Hepatocyte (in vitro differentiated cells): ENCODE measurements at regions not wholly inside any gene's neighbourhood (a gene's known extent, or its start where the extent isn't known, plus 50 kb on each side); places are given as distances from the start of the nearest gene placed in this dataset.

Experiments
- DNase-seq: peaks from one replicate; pipeline ENCODE4 v3.0.0-alpha.2; 2016; ENCODE audit warnings: low spot score
- H2AFZ ChIP-seq: fragments of 200-600 bp; sonication (generic); 2 replicates; pipeline ENCODE4 v1.6.0; 2016; ENCODE audit warnings: antibody characterized with exemption, mild to moderate bottlenecking
- H3K27ac ChIP-seq: fragments of 200-600 bp; sonication (generic); 2 replicates; pipeline ENCODE4 v1.5.1; 2016; ENCODE audit warnings: mild to moderate bottlenecking
- H3K27me3 ChIP-seq: fragments of 200-600 bp; sonication (generic); 2 replicates; pipeline ENCODE4 v1.6.1; 2016
- H3K36me3 ChIP-seq: fragments of 200-600 bp; sonication (generic); replicated peaks from 2 replicates; pipeline ENCODE4 v1.5.1; 2016; ENCODE audit warnings: low read depth; ENCODE audit not compliant: insufficient read depth
- H3K4me1 ChIP-seq: fragments of 200-600 bp; sonication (generic); 2 replicates; pipeline ENCODE4 v1.5.1; 2016; ENCODE audit warnings: mild to moderate bottlenecking, moderate library complexity; ENCODE audit not compliant: insufficient read depth
- H3K4me2 ChIP-seq: fragments of 200-600 bp; sonication (generic); 2 replicates; pipeline ENCODE4 v1.6.0; 2016
- H3K4me3 ChIP-seq: fragments of 200-600 bp; sonication (generic); 2 replicates; pipeline ENCODE4 v1.5.1; 2016; ENCODE audit warnings: mild to moderate bottlenecking
- H3K79me2 ChIP-seq: fragments of 200-600 bp; sonication (generic); 2 replicates; pipeline ENCODE4 v1.6.0; 2017; ENCODE audit warnings: mild to moderate bottlenecking
- H3K9me2 ChIP-seq: fragments of 200-600 bp; sonication (generic); replicated peaks from 2 replicates; pipeline ENCODE4 v1.6.0; 2017; ENCODE audit warnings: mild to moderate bottlenecking; ENCODE audit not compliant: insufficient read depth
- H3K9me3 ChIP-seq: fragments of 200-600 bp; sonication (generic); 2 replicates; pipeline ENCODE4 v1.5.1; 2016; ENCODE audit warnings: low read depth, mild to moderate bottlenecking
- H4K20me1 ChIP-seq: fragments of 200-600 bp; sonication (generic); 2 replicates; pipeline ENCODE4 v1.6.0; 2016; ENCODE audit warnings: mild to moderate bottlenecking; ENCODE audit not compliant: insufficient read depth, poor library complexity, severe bottlenecking
- EZH2 ChIP-seq: fragments of 200-600 bp; sonication (generic); IDR thresholded peaks from 2 replicates; pipeline ENCODE4 v1.6.1; 2016; ENCODE audit warnings: antibody characterized with exemption, mild to moderate bottlenecking, borderline replicate concordance
- EZH2phosphoT487 ChIP-seq: fragments of 200-600 bp; sonication (generic); IDR thresholded peaks from one replicate; pipeline ENCODE4 v1.6.1; 2018; ENCODE audit warnings: antibody characterized with exemption, mild to moderate bottlenecking, low read depth, moderate library complexity; ENCODE audit not compliant: unreplicated experiment, severe bottlenecking
- WGBS: methylation state at CpG from one replicate; pipeline ENCODE4 v1.1.6; 2016; ENCODE audit warnings: low lambda C conversion rate; ENCODE audit errors: missing lambda C conversion rate; 5-methylcytosine and 5-hydroxymethylcytosine counted together
- TF ChIP-seq, protein P1 (sequence below): fragments of 200-600 bp; sonication (generic); IDR thresholded peaks from 2 replicates; pipeline ENCODE4 v1.5.1; 2016; ENCODE audit warnings: antibody characterized with exemption, mild to moderate bottlenecking; ENCODE audit not compliant: poor library complexity

DNA sequence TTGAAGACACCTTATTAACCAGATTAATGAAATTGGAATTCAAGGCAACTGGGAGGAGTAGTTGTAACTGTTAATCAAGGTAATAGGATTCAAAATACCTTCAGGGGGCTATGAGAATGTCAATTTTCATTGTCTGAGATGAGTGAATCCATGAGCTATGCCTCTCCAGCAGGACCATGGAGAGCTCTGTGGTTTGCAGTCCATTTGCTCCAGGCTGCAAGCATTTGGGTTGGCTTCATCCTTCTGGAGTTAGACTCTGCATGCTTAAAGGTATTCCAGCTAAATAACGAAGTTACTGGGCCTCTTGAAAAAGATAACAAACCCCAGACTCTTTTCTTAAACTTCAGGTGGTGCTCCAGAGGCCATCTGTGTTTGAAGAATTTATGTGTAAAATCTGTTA lies 207.1 kb upstream of the SLC8A1 start:
- no peaks in the 10 kb centered on the region for H3K4me1 ChIP-seq
- H3K27ac ChIP-seq: no peak overlapping the region
- H2AFZ ChIP-seq: no peak overlapping the region
- WGBS: 26% methylated on average over 1 of the region's 1 CpG
- no peak overlapping the region for H3K4me3 ChIP-seq
- TF ChIP-seq, protein P1, sequence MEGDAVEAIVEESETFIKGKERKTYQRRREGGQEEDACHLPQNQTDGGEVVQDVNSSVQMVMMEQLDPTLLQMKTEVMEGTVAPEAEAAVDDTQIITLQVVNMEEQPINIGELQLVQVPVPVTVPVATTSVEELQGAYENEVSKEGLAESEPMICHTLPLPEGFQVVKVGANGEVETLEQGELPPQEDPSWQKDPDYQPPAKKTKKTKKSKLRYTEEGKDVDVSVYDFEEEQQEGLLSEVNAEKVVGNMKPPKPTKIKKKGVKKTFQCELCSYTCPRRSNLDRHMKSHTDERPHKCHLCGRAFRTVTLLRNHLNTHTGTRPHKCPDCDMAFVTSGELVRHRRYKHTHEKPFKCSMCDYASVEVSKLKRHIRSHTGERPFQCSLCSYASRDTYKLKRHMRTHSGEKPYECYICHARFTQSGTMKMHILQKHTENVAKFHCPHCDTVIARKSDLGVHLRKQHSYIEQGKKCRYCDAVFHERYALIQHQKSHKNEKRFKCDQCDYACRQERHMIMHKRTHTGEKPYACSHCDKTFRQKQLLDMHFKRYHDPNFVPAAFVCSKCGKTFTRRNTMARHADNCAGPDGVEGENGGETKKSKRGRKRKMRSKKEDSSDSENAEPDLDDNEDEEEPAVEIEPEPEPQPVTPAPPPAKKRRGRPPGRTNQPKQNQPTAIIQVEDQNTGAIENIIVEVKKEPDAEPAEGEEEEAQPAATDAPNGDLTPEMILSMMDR: no peak
- TF ChIP-seq EZH2 (no peak), EZH2phosphoT487 (no peak)
- no peaks in the 10 kb centered on the region for H3K79me2 ChIP-seq
- H3K9me2 ChIP-seq: no peaks in the 10 kb centered on the region
- H3K4me2 ChIP-seq: no peak overlapping the region
- peak; percentile 48 for DNase-seq
- H3K27me3 ChIP-seq: no peaks in the 10 kb centered on the region
- no peaks in the 10 kb centered on the region for H3K36me3 ChIP-seq
- H3K9me3 ChIP-seq: no peaks in the 10 kb centered on the region
- H4K20me1 ChIP-seq: no peaks in the 10 kb centered on the region

DNA sequence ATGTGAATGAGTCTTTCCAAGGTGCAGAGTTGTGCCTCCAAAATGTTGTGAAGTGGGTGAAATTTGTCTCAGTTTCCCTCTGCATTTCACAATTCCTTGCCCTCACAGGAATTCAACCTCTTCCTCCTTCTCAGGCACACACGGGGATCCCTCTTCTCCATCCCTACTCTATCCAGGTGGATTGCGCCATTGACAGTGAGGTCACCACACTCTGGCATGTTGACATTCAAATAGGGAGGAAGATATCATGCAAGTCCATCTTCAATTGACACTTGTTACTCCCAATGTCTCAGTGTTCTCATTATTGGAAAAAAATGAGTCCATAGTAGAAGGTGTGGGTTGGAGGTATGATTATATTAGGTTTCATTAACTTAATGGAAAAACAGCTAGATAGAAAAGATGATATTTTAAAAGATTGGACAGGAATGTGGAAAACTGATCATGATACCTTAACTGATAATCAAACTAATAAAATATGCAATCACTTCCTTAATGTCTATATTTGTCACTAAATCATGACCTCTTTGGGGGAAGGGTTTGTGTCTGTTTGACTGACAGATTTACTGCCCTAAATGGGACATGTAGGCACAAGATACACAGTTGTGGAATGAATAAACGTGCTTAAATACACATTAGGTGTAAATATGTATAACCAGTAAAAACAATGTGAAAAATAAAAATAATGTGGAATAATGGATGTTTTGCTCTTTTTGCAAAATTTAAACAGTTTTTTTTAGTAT lies 213.8 kb upstream of the SLC8A1 start:
- no peak overlapping the region for H3K27ac ChIP-seq
- H3K4me1 ChIP-seq: no peaks in the 10 kb centered on the region
- DNase-seq: no peak
- WGBS: 65% methylated on average over 3 of the region's 3 CpGs
- H4K20me1 ChIP-seq: no peaks in the 10 kb centered on the region
- no peaks in the 10 kb centered on the region for H3K79me2 ChIP-seq
- no peaks in the 10 kb centered on the region for H3K9me3 ChIP-seq
- H3K36me3 ChIP-seq: no peaks in the 10 kb centered on the region
- H3K4me2 ChIP-seq: no peak overlapping the region
- H3K27me3 ChIP-seq: no peaks in the 10 kb centered on the region
- H3K4me3 ChIP-seq: no peak overlapping the region
- no peak overlapping the region for H2AFZ ChIP-seq
- no peaks in the 10 kb centered on the region for H3K9me2 ChIP-seq
- TF ChIP-seq EZH2 (no peak), EZH2phosphoT487 (no peak)
- TF ChIP-seq, protein P1: no peak

DNA sequence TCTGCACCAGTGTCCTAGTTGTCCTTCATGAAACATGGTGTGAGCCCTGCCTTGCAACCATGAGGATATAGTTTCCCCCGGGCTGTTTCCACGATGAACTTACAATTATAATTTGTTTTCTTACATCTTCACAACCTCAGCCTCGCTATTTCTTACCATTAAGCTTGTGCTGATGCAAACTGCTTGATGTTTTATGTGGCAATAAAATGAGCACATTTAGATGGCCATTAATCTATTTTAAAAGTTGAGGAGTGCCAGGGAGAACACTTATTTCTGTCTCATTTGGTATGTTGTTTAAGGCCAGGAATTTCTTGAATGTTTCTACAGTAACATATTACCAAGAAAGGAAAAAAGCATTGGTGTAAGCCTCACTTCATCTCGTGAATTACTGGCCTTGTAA lies 214.5 kb upstream of the SLC8A1 start:
- no peaks in the 10 kb centered on the region for H4K20me1 ChIP-seq
- no peaks in the 10 kb centered on the region for H3K9me3 ChIP-seq
- no peak overlapping the region for H2AFZ ChIP-seq
- no peak overlapping the region for H3K4me2 ChIP-seq
- H3K4me1 ChIP-seq: no peaks in the 10 kb centered on the region
- 64% methylated on average over 4 of the region's 4 CpGs for WGBS
- H3K36me3 ChIP-seq: no peaks in the 10 kb centered on the region
- TF ChIP-seq, protein P1: no peak
- TF ChIP-seq EZH2 (no peak), EZH2phosphoT487 (no peak)
- no peak for DNase-seq
- no peak overlapping the region for H3K4me3 ChIP-seq
- H3K9me2 ChIP-seq: no peaks in the 10 kb centered on the region
- no peak overlapping the region for H3K27ac ChIP-seq
- no peaks in the 10 kb centered on the region for H3K27me3 ChIP-seq
- no peaks in the 10 kb centered on the region for H3K79me2 ChIP-seq
